DND-41 (cell line): ENCODE measurements at regions not wholly inside any gene's neighbourhood (a gene's known extent, or its start where the extent isn't known, plus 50 kb on each side); places are given as distances from the start of the nearest gene placed in this dataset.

Experiments used
- EZH2 ChIP-seq: IDR thresholded peaks from 3 replicates; pipeline ENCODE4 v1.6.1; 2012; ENCODE audit warnings: borderline replicate concordance, low read depth, mild to moderate bottlenecking, moderate library complexity, low read length, inconsistent platforms; ENCODE audit not compliant: severe bottlenecking
- TF ChIP-seq, protein P1 (sequence below): IDR thresholded peaks from 2 replicates; pipeline ENCODE4 v1.5.1; 2012; ENCODE audit warnings: borderline replicate concordance, low read length, moderate library complexity, mild to moderate bottlenecking; ENCODE audit not compliant: poor library complexity, severe bottlenecking; ENCODE audit errors: extremely low read depth

DNA sequence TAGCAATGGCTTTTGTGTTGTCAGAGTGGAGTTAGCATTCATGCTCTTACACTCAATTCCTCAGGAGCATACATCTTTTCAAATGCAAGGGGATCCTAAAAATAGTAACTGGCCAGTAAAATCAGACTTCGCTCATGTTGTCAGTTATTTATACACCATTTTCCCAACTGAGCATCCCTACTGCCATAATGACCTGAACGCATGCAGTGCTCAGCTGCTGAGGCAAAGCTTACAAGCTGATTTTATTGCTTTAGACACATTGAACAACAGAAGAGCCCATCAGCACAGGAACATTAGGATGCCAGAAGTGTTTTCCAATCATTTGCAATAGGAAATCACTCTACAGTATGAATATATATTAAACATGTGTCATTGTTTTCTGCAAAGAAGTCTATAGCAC lies 689.7 kb upstream of the BCHE start:
- TF ChIP-seq EZH2 = no peak
- TF ChIP-seq, protein P1, sequence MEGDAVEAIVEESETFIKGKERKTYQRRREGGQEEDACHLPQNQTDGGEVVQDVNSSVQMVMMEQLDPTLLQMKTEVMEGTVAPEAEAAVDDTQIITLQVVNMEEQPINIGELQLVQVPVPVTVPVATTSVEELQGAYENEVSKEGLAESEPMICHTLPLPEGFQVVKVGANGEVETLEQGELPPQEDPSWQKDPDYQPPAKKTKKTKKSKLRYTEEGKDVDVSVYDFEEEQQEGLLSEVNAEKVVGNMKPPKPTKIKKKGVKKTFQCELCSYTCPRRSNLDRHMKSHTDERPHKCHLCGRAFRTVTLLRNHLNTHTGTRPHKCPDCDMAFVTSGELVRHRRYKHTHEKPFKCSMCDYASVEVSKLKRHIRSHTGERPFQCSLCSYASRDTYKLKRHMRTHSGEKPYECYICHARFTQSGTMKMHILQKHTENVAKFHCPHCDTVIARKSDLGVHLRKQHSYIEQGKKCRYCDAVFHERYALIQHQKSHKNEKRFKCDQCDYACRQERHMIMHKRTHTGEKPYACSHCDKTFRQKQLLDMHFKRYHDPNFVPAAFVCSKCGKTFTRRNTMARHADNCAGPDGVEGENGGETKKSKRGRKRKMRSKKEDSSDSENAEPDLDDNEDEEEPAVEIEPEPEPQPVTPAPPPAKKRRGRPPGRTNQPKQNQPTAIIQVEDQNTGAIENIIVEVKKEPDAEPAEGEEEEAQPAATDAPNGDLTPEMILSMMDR = no peak
